ENCODE measurements at regions not wholly inside any gene's neighbourhood (a gene's known extent, or its start where the extent isn't known, plus 50 kb on each side); places are given as distances from the start of the nearest gene placed in this dataset.

DNA sequence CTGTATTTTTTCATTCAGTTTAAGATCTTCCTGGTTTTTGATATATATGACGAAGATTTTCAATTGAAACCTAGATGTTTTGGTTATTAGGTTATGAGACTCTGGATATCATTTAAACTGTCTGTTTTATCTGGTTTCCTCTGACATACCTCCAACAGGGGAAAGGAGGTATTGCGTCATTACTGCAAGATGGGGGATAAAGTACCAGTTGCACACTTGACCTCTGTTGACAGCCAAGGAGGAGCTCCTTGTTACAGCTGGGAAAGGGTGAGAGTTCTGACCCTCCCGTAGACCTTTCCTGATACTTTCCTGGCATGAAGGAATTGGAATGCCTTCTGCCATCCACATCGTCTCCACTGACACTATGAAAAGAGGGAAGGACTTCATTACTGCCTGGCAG is 82.0 kb upstream of the SHISA2 start:
- no peak for TF ChIP-seq EZH2 (IDR thresholded peaks at IDR 0.05; ENCODE audit: borderline replicate concordance, low read length)
- TF ChIP-seq, protein P1, sequence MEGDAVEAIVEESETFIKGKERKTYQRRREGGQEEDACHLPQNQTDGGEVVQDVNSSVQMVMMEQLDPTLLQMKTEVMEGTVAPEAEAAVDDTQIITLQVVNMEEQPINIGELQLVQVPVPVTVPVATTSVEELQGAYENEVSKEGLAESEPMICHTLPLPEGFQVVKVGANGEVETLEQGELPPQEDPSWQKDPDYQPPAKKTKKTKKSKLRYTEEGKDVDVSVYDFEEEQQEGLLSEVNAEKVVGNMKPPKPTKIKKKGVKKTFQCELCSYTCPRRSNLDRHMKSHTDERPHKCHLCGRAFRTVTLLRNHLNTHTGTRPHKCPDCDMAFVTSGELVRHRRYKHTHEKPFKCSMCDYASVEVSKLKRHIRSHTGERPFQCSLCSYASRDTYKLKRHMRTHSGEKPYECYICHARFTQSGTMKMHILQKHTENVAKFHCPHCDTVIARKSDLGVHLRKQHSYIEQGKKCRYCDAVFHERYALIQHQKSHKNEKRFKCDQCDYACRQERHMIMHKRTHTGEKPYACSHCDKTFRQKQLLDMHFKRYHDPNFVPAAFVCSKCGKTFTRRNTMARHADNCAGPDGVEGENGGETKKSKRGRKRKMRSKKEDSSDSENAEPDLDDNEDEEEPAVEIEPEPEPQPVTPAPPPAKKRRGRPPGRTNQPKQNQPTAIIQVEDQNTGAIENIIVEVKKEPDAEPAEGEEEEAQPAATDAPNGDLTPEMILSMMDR (conservative IDR thresholded peaks at IDR 0.05 in 1 of 2, IDR thresholded peaks at IDR 0.05 in 1 of 2; ENCODE audit: extremely low read depth in 1 of 2, insufficient read depth in 1 of 2, low read depth in 1 of 2, low read length in 2 of 2): no peak

Measured in mammary epithelial cell (primary cell).